Naive thymus-derived CD8-positive, alpha-beta T cell (primary cell): ENCODE measurements at regions not wholly inside any gene's neighbourhood (a gene's known extent, or its start where the extent isn't known, plus 50 kb on each side); places are given as distances from the start of the nearest gene placed in this dataset.

ENCODE experiments used
- ATAC-seq, 2 donors: fragments of 150-1000 bp; cut with Tn5 transposase in 1 of 2; sonication (Bioruptor Pico), chemical (Tn5 transposase) in 1 of 2; 1 replicate in 1 of 2; 2 replicates in 1 of 2; pipeline ENCODE4 v1.10.0; 2021; ENCODE audit warnings: mild to moderate bottlenecking in 2 of 2, moderate library complexity in 2 of 2
- POLR2A ChIA-PET: fragments of 350-600 bp; sonication (Branson Sonifier 250); formaldehyde crosslinking; loops from one replicate; lab custom pipeline; 2021; ENCODE audit warnings: antibody characterized with exemption; lab: Charles Lee
- DNase-seq, 10 donors: peaks; one replicate each; pipeline versions ENCODE4 v3.0.0 to v3.0.0-alpha.2; 2020 to 2022
- H3K27ac Mint-ChIP-seq, 10 donors: one replicate each; pipeline ENCODE4 v1.8.0; 2020 to 2022; ENCODE audit warnings: mild to moderate bottlenecking in 10 of 10, mixed read lengths in 10 of 10, moderate library complexity in 4 of 10, inconsistent platforms in 1 of 10
- H3K27me3 Mint-ChIP-seq, 5 donors: one replicate each; pipeline ENCODE4 v1.8.0; 2021 to 2022; ENCODE audit warnings: mixed read lengths in 5 of 5
- H3K36me3 Mint-ChIP-seq, 3 donors: one replicate each; pipeline ENCODE4 v1.8.0; 2020 to 2022; ENCODE audit warnings: mixed read lengths in 3 of 3, mild to moderate bottlenecking in 2 of 3, inconsistent platforms in 1 of 3
- H3K4me1 Mint-ChIP-seq, 4 donors: one replicate each; pipeline ENCODE4 v1.8.0; 2021 to 2022; ENCODE audit warnings: mixed read lengths in 4 of 4
- H3K4me3 Mint-ChIP-seq, 10 donors: one replicate each; pipeline ENCODE4 v1.8.0; 2020 to 2022; ENCODE audit warnings: mild to moderate bottlenecking in 10 of 10, mixed read lengths in 10 of 10, moderate library complexity in 6 of 10, inconsistent platforms in 1 of 10
- H3K9me3 Mint-ChIP-seq, 9 donors: one replicate each; pipeline ENCODE4 v1.8.0; 2020 to 2022; ENCODE audit warnings: mixed read lengths in 9 of 9, mild to moderate bottlenecking in 3 of 9, inconsistent platforms in 1 of 9, moderate library complexity in 1 of 9

- no peaks in the 10 kb centered on the region for H3K36me3 Mint-ChIP-seq
Observed at GRCh38 chr13:80048030-80048429, 292.9 kb downstream of the SPRY2 start.

GRCh38 chr13:80047406-80047805 is 293.5 kb downstream of the SPRY2 start:
- no peaks in the 10 kb centered on the region for H3K36me3 Mint-ChIP-seq
- H3K27me3 Mint-ChIP-seq, result peaks cover 0 to 6% (median 0%) of the 10 kb centered on the region in 5 donors
- peaks cover 0 to 11% (median 0%) of the 10 kb centered on the region in 9 donors for H3K9me3 Mint-ChIP-seq
- H3K4me3 Mint-ChIP-seq, result no peak overlapping the region
- ATAC-seq (no peak), DNase-seq (no peak)
- POLR2A ChIA-PET, result no interaction called here
- no peak overlapping the region for H3K27ac Mint-ChIP-seq
- H3K4me1 Mint-ChIP-seq, result peaks cover 6 to 19% (median 17%) of the 10 kb centered on the region in 4 donors

More at GRCh38 chr13:80048030-80048429, 292.9 kb downstream of the SPRY2 start:
- POLR2A ChIA-PET, result no interaction called here
- Mint-ChIP-seq H3K27me3 (peaks cover 0 to 4% (median 0%) of the 10 kb centered on the region in 5 donors), H3K4me3 (no peak overlapping the region), H3K9me3 (peaks cover 0 to 11% (median 0%) of the 10 kb centered on the region in 9 donors), H3K27ac (no peak overlapping the region), H3K4me1 (peaks cover 6 to 19% (median 17%) of the 10 kb centered on the region in 4 donors)
- ATAC-seq (no peak), DNase-seq (no peak)

- POLR2A ChIA-PET, result no interaction called here
- H3K9me3 Mint-ChIP-seq, result peaks cover 0 to 11% (median 0%) of the 10 kb centered on the region in 9 donors
- peaks cover 0 to 19% (median 0%) of the 10 kb centered on the region in 4 donors for H3K4me1 Mint-ChIP-seq
- H3K27me3 Mint-ChIP-seq, result peaks cover 0 to 10% (median 0%) of the 10 kb centered on the region in 5 donors
- no peaks in the 10 kb centered on the region for H3K36me3 Mint-ChIP-seq
- ATAC-seq (no peak), DNase-seq (no peak)
- H3K27ac Mint-ChIP-seq, result no peak overlapping the region
- H3K4me3 Mint-ChIP-seq, result no peak overlapping the region
Observed at GRCh38 chr13:80040981-80041317, 300.0 kb downstream of the SPRY2 start.

- POLR2A ChIA-PET, result no interaction called here
Observed at GRCh38 chr13:80040196-80040980, 300.5 kb downstream of the SPRY2 start.

GRCh38 chr13:80039000-80039399 is 301.9 kb downstream of the SPRY2 start:
- Mint-ChIP-seq H3K27me3 (peaks cover 0 to 10% (median 0%) of the 10 kb centered on the region in 5 donors), H3K4me3 (no peak overlapping the region), H3K36me3 (no peaks in the 10 kb centered on the region), H3K9me3 (peaks cover 0 to 6% (median 0%) of the 10 kb centered on the region in 9 donors), H3K4me1 (peaks cover 0 to 19% (median 0%) of the 10 kb centered on the region in 4 donors), H3K27ac (no peak overlapping the region)
- POLR2A ChIA-PET, result no interaction called here
- DNase-seq (no peak), ATAC-seq (no peak)

More at GRCh38 chr13:80040196-80040980, 300.5 kb downstream of the SPRY2 start:
- no peak overlapping the region for H3K4me3 Mint-ChIP-seq
- H3K27ac Mint-ChIP-seq, result no peak overlapping the region
- peaks cover 0 to 11% (median 0%) of the 10 kb centered on the region in 9 donors for H3K9me3 Mint-ChIP-seq
- peaks cover 0 to 10% (median 0%) of the 10 kb centered on the region in 5 donors for H3K27me3 Mint-ChIP-seq
- ATAC-seq (no peak), DNase-seq (no peak)
- no peaks in the 10 kb centered on the region for H3K36me3 Mint-ChIP-seq
- peaks cover 0 to 19% (median 0%) of the 10 kb centered on the region in 4 donors for H3K4me1 Mint-ChIP-seq

GRCh38 chr13:80038371-80038770 is 302.6 kb downstream of the SPRY2 start:
- POLR2A ChIA-PET, result no interaction called here
- Mint-ChIP-seq H3K9me3 (peaks cover 0 to 6% (median 0%) of the 10 kb centered on the region in 9 donors), H3K4me3 (no peak overlapping the region), H3K4me1 (peaks cover 0 to 19% (median 0%) of the 10 kb centered on the region in 4 donors), H3K27me3 (peaks cover 0 to 7% (median 0%) of the 10 kb centered on the region in 5 donors), H3K27ac (no peak overlapping the region), H3K36me3 (no peaks in the 10 kb centered on the region)
- DNase-seq, result no peak
- ATAC-seq, result no peak

- no peak overlapping the region for H3K4me3 Mint-ChIP-seq
- peaks cover 0 to 5% (median 0%) of the 10 kb centered on the region in 5 donors for H3K27me3 Mint-ChIP-seq
- POLR2A ChIA-PET, result no interaction called here
- peaks cover 0 to 19% (median 0%) of the 10 kb centered on the region in 4 donors for H3K4me1 Mint-ChIP-seq
- no peak overlapping the region for H3K27ac Mint-ChIP-seq
- no peaks in the 10 kb centered on the region for H3K36me3 Mint-ChIP-seq
- ATAC-seq (no peak), DNase-seq (no peak)
- peaks cover 0 to 5% (median 0%) of the 10 kb centered on the region in 9 donors for H3K9me3 Mint-ChIP-seq
Observed at GRCh38 chr13:80037505-80037888, 303.4 kb downstream of the SPRY2 start.

- POLR2A ChIA-PET, result no interaction called here
- Mint-ChIP-seq H3K4me3 (no peak overlapping the region), H3K27ac (no peak overlapping the region), H3K27me3 (no peaks in the 10 kb centered on the region), H3K4me1 (peaks cover 0 to 19% (median 0%) of the 10 kb centered on the region in 4 donors), H3K9me3 (peaks cover 0 to 1% (median 0%) of the 10 kb centered on the region in 9 donors), H3K36me3 (no peaks in the 10 kb centered on the region)
- peak in 1 of 10 donors; percentile 8 for DNase-seq
- ATAC-seq, result no peak
Observed at GRCh38 chr13:80036845-80037504, 304.0 kb downstream of the SPRY2 start.

- ATAC-seq (no peak), DNase-seq (no peak)
- POLR2A ChIA-PET, result no interaction called here
- no peaks in the 10 kb centered on the region for H3K9me3 Mint-ChIP-seq
- H3K27me3 Mint-ChIP-seq, result no peaks in the 10 kb centered on the region
- H3K4me1 Mint-ChIP-seq, result peaks cover 0 to 19% (median 0%) of the 10 kb centered on the region in 4 donors
- no peaks in the 10 kb centered on the region for H3K36me3 Mint-ChIP-seq
- no peak overlapping the region for H3K4me3 Mint-ChIP-seq
- H3K27ac Mint-ChIP-seq, result no peak overlapping the region
Observed at GRCh38 chr13:80035096-80035495, 305.8 kb downstream of the SPRY2 start.

- Mint-ChIP-seq H3K27me3 (no peaks in the 10 kb centered on the region), H3K4me1 (peaks cover 0 to 15% (median 0%) of the 10 kb centered on the region in 4 donors), H3K36me3 (no peaks in the 10 kb centered on the region), H3K9me3 (no peaks in the 10 kb centered on the region), H3K4me3 (no peak overlapping the region), H3K27ac (no peak overlapping the region)
- POLR2A ChIA-PET, result no interaction called here
- no peak for ATAC-seq
- DNase-seq, result no peak
Observed at GRCh38 chr13:80033951-80034350, 307.0 kb downstream of the SPRY2 start.

- no peak overlapping the region for H3K4me3 Mint-ChIP-seq
- H3K27me3 Mint-ChIP-seq, result no peaks in the 10 kb centered on the region
- POLR2A ChIA-PET, result no interaction called here
Observed at GRCh38 chr13:80033286-80033685, 307.6 kb downstream of the SPRY2 start.

GRCh38 chr13:80030491-80030890 is 310.4 kb downstream of the SPRY2 start:
- ATAC-seq (no peak), DNase-seq (no peak)
- Mint-ChIP-seq H3K27me3 (no peaks in the 10 kb centered on the region), H3K27ac (no peak overlapping the region), H3K36me3 (no peaks in the 10 kb centered on the region), H3K4me3 (no peak overlapping the region), H3K9me3 (no peaks in the 10 kb centered on the region), H3K4me1 (no peaks in the 10 kb centered on the region)
- POLR2A ChIA-PET, result no interaction called here

More at GRCh38 chr13:80033286-80033685, 307.6 kb downstream of the SPRY2 start:
- H3K9me3 Mint-ChIP-seq, result no peaks in the 10 kb centered on the region
- H3K36me3 Mint-ChIP-seq, result no peaks in the 10 kb centered on the region
- no peak for DNase-seq
- H3K4me1 Mint-ChIP-seq, result peaks cover 0 to 11% (median 0%) of the 10 kb centered on the region in 4 donors
- H3K27ac Mint-ChIP-seq, result no peak overlapping the region
- no peak for ATAC-seq

GRCh38 chr13:80029170-80029569 is 311.8 kb downstream of the SPRY2 start:
- ATAC-seq (no peak), DNase-seq (no peak)
- Mint-ChIP-seq H3K27me3 (no peaks in the 10 kb centered on the region), H3K27ac (peak overlapping the region in 1 of 10 donors; percentile 22), H3K4me3 (no peak overlapping the region), H3K9me3 (no peaks in the 10 kb centered on the region), H3K36me3 (no peaks in the 10 kb centered on the region), H3K4me1 (no peaks in the 10 kb centered on the region)
- POLR2A ChIA-PET, result no interaction called here
